HG03135 (cell line): ENCODE measurements at regions not wholly inside any gene's neighbourhood (a gene's known extent, or its start where the extent isn't known, plus 50 kb on each side); places are given as distances from the start of the nearest gene placed in this dataset.

Experiments
- ATAC-seq: cut with Tn5 transposase; IDR thresholded peaks from one replicate; pipeline ENCODE4 v1.9.1; 2021; ENCODE audit warnings: mild to moderate bottlenecking, moderate library complexity; ENCODE audit not compliant: unreplicated experiment

DNA sequence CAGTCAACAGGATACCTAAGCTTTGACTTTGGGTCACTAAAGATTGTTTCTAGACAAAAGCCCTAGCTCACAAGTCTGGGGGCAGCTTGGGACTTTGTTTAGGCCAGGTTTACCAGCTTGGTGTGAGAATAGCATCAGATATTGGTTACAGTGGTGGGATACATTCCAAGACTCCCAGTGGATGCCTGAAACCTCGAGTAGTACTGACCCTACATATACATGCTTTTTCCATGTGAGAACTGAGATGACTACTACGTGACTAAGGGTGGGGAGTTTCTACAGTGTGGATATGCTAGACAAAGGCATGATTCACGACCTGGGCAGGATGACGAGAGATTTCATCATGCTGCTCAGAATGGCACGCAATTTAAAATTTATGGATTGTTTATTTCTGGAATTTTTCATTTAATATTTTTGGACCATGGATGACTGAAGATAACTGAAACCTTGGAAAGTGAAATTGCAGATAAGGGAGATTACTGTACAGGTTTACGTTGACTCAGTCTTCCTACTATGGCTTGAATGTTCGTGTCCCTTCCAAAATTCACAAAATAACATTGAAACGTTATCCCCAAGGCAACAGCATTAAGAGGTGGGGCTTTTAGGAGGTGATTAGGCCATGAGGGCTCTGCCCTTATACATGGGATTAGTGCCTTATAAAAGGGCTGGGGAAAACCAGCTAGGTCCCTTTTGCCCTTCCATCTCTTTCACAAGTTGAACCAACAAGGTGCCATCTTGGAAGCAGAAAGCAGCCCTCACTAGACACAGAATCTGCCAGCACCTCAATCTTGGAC, 50.2 kb upstream of the CTAGE1 start:
- no peak for ATAC-seq

DNA sequence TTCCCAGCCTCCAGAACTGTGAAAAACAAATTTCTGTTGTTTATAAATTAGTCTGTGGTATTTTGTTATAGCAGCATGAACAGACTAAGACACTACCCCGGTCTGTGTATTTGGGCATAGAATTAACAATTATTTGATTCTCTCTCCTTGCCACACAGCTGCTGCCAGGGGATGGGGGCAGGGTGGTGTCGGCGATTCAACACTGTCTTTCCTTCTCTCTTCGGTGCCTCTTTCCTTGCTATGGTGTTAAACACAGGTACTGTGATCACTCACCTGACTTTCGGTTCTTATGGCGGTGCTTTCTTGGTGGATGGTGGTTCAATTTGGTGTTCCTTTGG, 50.8 kb upstream of the CTAGE1 start:
- no peak for ATAC-seq

DNA sequence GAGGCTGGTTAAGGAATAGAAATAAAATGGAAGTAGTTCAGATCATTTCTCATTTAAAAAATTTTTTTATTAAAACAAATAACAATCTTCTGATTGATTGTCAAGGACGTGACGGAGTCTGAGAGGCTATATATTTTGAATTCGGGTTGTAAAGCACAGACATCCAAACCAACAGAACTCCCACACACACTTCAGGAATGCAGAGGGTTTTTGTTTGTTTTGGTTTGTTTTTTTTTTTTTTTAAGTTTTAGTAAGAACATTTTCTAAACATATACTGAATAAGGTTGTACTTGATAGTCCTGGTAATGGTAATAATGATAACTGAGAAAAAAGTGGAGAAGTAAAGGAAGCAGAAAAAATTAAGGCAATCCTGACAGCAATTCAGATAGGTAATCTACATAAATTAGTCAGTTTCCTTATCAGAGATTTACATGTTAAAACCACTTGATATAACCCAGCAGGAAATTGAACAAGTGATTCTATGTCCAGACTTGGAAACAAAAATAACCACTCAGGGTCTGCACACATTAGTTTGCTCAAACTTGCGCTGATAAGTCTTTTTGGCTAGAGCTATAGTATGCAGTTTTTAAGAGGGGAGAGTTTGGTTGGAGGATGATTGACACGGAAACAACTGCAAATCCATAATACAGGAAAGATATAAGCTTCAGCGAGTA, 51.5 kb upstream of the CTAGE1 start:
- no peak for ATAC-seq

- no peak for ATAC-seq
These were observed 52.2 kb upstream of the CTAGE1 start for GRCh38 chr18:22469926-22470247.

- ATAC-seq: no peak
These were observed 52.8 kb upstream of the CTAGE1 start for GRCh38 chr18:22470248-22471235.

DNA sequence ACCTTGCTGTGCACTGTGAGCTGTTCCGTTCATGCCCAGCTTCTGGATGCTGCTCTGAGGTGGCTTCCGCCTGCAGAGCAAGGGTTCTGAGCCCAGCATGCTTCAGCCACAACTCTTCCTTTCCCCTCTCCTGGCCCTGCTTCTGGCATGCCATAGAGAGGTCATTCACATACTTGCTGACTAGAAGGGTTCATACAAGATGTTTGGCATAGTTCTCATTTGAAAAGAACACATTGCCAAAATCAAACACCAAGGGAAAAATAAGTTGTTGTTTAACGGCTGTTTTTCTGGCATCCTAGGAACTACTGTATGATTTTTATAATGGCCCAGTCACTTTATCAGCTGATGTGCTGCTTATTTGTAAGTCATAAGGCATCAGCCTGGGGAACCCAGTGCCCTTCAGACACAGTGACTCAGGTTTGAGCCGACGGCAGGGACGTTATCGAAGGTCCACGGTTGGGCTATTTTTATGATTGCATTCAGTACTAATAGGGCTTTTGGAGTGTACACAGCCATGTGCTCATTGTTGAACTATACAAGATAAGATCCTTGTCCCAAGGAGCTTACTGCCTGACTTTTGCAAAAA, 53.9 kb upstream of the CTAGE1 start:
- no peak for ATAC-seq

- no peak for ATAC-seq
These were observed 55.7 kb upstream of the CTAGE1 start for GRCh38 chr18:22473366-22473765.

- no peak for ATAC-seq
These were observed 57.8 kb upstream of the CTAGE1 start for GRCh38 chr18:22475426-22476100.

GRCh38 chr18:22477222-22477621, 59.5 kb upstream of the CTAGE1 start:
- ATAC-seq: no peak

DNA sequence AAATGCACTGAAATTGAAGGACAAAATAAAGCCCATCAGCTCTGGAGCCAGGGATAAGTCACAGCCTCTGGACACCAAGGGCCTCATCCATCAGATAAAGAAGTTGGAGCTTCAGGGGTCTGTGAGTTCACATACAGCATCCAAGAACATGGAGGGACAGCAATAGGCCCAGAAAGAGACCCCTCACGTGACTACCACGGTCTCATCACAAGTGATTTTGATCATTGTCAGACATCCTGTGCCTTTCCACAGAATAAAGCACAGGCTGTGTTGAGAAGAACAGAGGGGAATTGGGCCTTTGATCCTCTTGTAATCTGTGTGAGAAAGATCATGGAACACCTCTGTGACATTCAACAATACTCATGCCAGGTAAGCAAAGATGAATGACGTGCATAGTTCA, 65.2 kb upstream of the CTAGE1 start:
- no peak for ATAC-seq

DNA sequence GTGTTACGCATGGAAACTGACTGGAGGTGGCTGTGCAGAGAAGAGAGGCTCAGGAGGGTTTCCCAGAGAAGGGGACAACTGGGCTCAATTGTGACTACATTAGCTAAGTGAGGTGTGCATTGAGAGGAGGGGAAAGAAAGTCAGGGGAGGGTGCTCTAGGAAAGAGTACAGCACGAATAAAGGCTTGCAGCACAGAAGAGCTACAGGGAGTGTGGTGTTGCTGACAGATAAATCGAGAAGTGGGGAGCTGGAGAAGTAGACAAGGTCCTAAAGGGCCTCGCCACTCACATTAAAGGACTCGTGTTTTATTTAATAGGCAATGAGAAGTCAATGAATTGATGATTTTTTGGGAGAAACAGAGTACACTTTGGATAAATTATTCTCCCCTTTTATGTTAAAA, 65.7 kb upstream of the CTAGE1 start:
- no peak for ATAC-seq

DNA sequence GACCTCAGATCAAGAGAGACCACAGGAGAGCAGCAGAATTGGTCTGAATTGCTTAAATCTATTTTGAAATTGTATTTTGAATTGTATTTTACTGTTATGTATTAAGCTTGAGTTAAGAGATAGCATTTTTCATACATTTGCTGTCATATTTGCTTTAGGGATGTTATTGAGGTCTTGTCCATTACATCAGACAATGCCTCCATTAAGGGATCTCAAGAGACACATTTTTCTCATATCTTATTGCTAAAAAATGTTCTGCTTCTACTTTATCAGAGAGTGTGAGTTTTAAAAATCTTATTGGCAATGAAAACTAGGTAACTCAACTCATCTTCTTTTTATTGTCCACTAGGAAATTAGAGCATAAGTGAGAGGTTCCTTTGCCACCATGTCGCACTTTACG, 66.8 kb upstream of the CTAGE1 start:
- ATAC-seq: no peak

DNA sequence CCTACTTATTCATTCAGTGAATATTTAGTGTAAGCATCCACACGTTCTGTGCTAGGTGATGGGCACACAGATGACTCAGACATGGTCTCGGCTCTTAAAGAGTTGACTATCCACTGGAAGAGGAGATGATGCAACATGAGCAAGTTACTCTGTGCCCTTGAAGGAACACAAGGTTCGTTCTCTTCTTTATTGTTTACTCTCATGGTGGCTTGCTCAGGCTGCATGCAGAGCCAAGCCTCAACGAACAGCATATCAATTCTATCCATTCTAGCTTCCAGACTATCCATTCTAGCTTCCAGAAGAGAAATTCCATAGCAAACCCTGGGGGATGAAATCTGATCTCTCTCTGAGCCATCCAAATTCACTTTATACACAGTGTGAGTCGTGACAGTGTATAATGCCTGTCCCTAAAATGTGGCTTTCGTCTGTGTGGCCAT, 68.1 kb upstream of the CTAGE1 start:
- ATAC-seq: no peak

DNA sequence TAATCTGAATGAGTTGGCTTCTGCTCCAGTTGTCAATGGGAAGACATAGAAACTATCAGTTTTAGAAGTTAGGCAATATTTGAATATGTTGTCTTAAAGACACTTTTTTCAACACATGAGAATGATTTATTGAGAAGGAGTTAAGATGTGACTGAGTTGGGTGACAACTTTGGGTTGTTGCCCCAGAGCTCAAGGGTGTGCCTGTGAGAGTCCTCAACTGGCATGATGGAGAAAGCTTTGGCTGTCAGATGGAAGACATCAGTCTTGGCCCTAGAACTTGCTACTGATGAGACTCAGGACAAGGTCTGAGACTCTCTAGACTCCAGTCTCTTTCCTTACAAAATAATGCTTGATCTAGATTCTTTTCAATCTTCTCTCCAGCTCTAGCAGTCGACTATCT, 69.0 kb upstream of the CTAGE1 start:
- no peak for ATAC-seq

GRCh38 chr18:22488554-22488953, 70.8 kb upstream of the CTAGE1 start:
- ATAC-seq: no peak

- no peak for ATAC-seq
These were observed 72.0 kb upstream of the CTAGE1 start for GRCh38 chr18:22489704-22490103.

- no peak for ATAC-seq
These were observed 72.7 kb upstream of the CTAGE1 start for GRCh38 chr18:22490429-22490846.

DNA sequence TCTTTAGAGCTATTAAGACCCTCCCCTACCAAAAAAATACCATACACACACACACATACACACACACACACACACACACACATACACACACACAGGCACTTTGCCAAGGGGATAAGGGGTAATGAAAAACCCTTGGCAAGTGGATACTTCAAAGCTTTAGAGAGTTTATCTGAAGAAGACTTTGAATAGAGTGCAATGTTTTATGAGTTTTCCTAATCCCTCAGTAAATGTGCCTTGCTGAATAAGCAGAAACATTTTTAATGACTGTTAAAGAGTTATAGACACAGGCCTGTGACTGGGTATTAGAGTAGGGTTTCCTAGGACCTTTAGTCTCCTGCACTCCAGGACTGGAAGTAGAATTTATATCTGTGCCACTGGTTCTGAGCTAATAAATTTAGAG, 75.5 kb upstream of the CTAGE1 start:
- no peak for ATAC-seq

- no peak for ATAC-seq
These were observed 76.2 kb upstream of the CTAGE1 start for GRCh38 chr18:22493940-22494339.

GRCh38 chr18:22494771-22495170, 77.1 kb upstream of the CTAGE1 start:
- ATAC-seq: no peak

DNA sequence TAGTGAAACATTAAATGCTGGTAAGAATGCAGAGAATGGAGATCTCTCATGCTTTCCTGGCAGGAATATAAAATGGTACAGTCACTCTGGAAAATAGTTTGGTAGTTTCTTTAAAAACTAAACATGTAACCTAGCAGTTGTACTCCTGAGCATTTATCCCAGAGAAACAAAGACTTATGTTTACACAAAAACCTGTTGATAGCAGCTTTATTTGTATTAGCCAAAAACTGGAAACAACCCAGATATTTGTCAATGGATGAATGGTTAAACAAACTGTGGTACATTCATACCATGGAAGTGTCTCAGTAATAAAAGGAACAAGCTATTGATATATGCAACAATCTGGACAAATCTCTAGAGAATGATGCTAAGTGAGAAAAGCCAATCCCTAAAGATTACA, 81.7 kb upstream of the CTAGE1 start:
- no peak for ATAC-seq
